DND-41 (cell line): ENCODE measurements at regions not wholly inside any gene's neighbourhood (a gene's known extent, or its start where the extent isn't known, plus 50 kb on each side); places are given as distances from the start of the nearest gene placed in this dataset.

ENCODE experiments used
- ATAC-seq: fragments of 200-7000 bp; cut with Tn5 transposase; 3 replicates; pipeline ENCODE4 v1.9.1; 2021; ENCODE audit warnings: low read depth; ENCODE audit not compliant: insufficient read depth
- DNase-seq: peaks from one replicate; pipeline ENCODE4 v3.0.0-alpha.2; 2020
- H2AFZ ChIP-seq: 2 replicates; pipeline ENCODE4 v1.6.0; 2012; ENCODE audit warnings: low read depth, low read length
- H3K27ac ChIP-seq: 2 replicates; pipeline ENCODE4 v1.5.1; 2012; ENCODE audit warnings: low read length, inconsistent platforms
- H3K27me3 ChIP-seq: fragments of 200-600 bp; sonication (generic); 2 replicates; pipeline ENCODE4 v1.6.0; 2012; ENCODE audit warnings: low read length, mild to moderate bottlenecking, inconsistent platforms; ENCODE audit not compliant: insufficient read depth, poor library complexity
- H3K36me3 ChIP-seq: 2 replicates; pipeline ENCODE4 v1.5.1; 2012; ENCODE audit warnings: low read length, inconsistent platforms; ENCODE audit not compliant: insufficient read depth
- H3K4me1 ChIP-seq: 2 replicates; pipeline ENCODE4 v1.5.1; 2012; ENCODE audit warnings: mild to moderate bottlenecking, low read length; ENCODE audit not compliant: insufficient read depth
- H3K4me2 ChIP-seq: 2 replicates; pipeline ENCODE4 v1.6.0; 2012; ENCODE audit warnings: mild to moderate bottlenecking, moderate library complexity, low read length, inconsistent platforms; ENCODE audit not compliant: insufficient read depth
- H3K4me3 ChIP-seq, 2 experiments: fragments of 200-600 bp in 1 of 2; shearing (Covaris generic) in 1 of 2; 2 replicates each; pipeline ENCODE4 v1.5.1; 2012 to 2016; ENCODE audit warnings: inconsistent platforms in 2 of 2, low read length in 2 of 2, mild to moderate bottlenecking in 2 of 2, low read depth in 1 of 2, moderate library complexity in 1 of 2
- H3K79me2 ChIP-seq: 2 replicates; pipeline ENCODE4 v1.6.0; 2012; ENCODE audit warnings: low read length, inconsistent platforms; ENCODE audit not compliant: insufficient read depth
- H3K9ac ChIP-seq: 2 replicates; pipeline ENCODE4 v1.6.0; 2012; ENCODE audit warnings: low read depth, mild to moderate bottlenecking, inconsistent platforms, low read length, moderate library complexity
- H3K9me3 ChIP-seq: 2 replicates; pipeline ENCODE4 v1.5.1; 2012; ENCODE audit warnings: low read length, moderate library complexity, mild to moderate bottlenecking, inconsistent platforms; ENCODE audit not compliant: insufficient read depth, severe bottlenecking
- H4K20me1 ChIP-seq: 2 replicates; pipeline ENCODE4 v1.6.0; 2012; ENCODE audit warnings: low read length; ENCODE audit not compliant: insufficient read depth
- CTCF ChIP-seq: IDR thresholded peaks from 2 replicates; pipeline ENCODE4 v1.5.1; 2012; ENCODE audit warnings: borderline replicate concordance, low read length, moderate library complexity, mild to moderate bottlenecking; ENCODE audit not compliant: poor library complexity, severe bottlenecking; ENCODE audit errors: extremely low read depth
- EZH2 ChIP-seq: IDR thresholded peaks from 3 replicates; pipeline ENCODE4 v1.6.1; 2012; ENCODE audit warnings: borderline replicate concordance, low read depth, mild to moderate bottlenecking, moderate library complexity, low read length, inconsistent platforms; ENCODE audit not compliant: severe bottlenecking

- H3K4me1 ChIP-seq = no peaks in the 10 kb centered on the region
- H3K4me2 ChIP-seq = no peak overlapping the region
- no peak for ATAC-seq
- no peaks in the 10 kb centered on the region for H3K9me3 ChIP-seq
- H3K27me3 ChIP-seq = no peaks in the 10 kb centered on the region
- no peak overlapping the region for H3K27ac ChIP-seq
- H4K20me1 ChIP-seq = no peaks in the 10 kb centered on the region
- no peak overlapping the region for H3K9ac ChIP-seq
- H3K79me2 ChIP-seq = no peaks in the 10 kb centered on the region
- no peak for DNase-seq
- H2AFZ ChIP-seq = no peak overlapping the region
- H3K36me3 ChIP-seq = no peaks in the 10 kb centered on the region
- no peak overlapping the region for H3K4me3 ChIP-seq
- no peak for TF ChIP-seq EZH2
- no peak for TF ChIP-seq CTCF
These were observed 275.4 kb downstream of the SHOX start for GRCh38 chrX:905848-906566.

DNA sequence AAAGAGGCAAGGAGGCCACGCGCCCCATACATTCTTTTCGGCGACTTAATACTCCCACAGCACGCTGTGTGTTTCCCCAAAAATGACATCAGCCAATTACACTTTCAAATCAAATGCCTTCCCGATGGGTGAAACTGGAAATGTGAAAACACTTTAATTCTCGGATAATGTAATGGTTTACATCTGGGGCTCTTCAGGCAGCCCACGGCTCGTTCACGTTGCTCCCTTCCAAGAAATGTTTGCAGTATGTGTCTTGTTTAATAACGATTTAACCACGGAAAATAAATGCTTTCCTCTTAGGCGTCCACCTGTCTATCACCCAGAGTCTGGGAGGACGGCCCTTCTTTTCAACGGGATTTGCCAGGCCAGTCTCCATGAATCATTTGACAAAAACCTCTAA lies 272.5 kb downstream of the SHOX start:
- no peaks in the 10 kb centered on the region for H3K79me2 ChIP-seq
- H3K27ac ChIP-seq = no peak overlapping the region
- ATAC-seq = no peak
- DNase-seq = no peak
- H4K20me1 ChIP-seq = no peaks in the 10 kb centered on the region
- no peaks in the 10 kb centered on the region for H3K4me1 ChIP-seq
- no peak overlapping the region for H3K9ac ChIP-seq
- H3K27me3 ChIP-seq = no peaks in the 10 kb centered on the region
- no peak overlapping the region for H2AFZ ChIP-seq
- TF ChIP-seq EZH2 = no peak
- no peak for TF ChIP-seq CTCF
- no peaks in the 10 kb centered on the region for H3K9me3 ChIP-seq
- H3K4me2 ChIP-seq = no peak overlapping the region
- H3K36me3 ChIP-seq = no peaks in the 10 kb centered on the region
- no peak overlapping the region for H3K4me3 ChIP-seq

DNA sequence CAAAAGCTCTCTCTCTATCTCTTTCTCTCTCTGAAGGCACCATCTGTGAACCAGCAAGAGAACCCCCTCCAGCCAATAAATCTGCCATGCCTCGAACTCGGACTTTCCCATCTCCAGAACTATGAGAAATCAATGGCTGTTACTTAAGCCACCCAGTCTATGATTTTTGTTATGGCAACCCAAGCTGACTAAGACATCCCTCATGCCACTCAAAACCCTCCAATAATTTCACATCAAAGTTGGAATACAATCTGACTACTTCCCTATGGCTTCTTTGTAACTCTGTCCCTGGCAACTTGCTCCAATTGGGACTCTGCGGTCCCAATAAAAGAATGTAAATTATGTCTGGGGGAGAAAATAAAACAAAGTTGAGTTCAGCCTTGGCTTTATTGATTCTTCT lies 265.7 kb downstream of the SHOX start:
- Histone ChIP-seq H4K20me1 (no peaks in the 10 kb centered on the region), H3K4me3 (no peak overlapping the region), H3K4me2 (no peak overlapping the region), H3K79me2 (no peaks in the 10 kb centered on the region), H3K27me3 (no peaks in the 10 kb centered on the region), H3K27ac (no peak overlapping the region), H3K9me3 (peaks cover under 1% of the 10 kb centered on the region), H2AFZ (no peak overlapping the region), H3K9ac (no peak overlapping the region), H3K4me1 (no peaks in the 10 kb centered on the region), H3K36me3 (no peaks in the 10 kb centered on the region)
- ATAC-seq (no peak), DNase-seq (no peak)
- no peak for TF ChIP-seq EZH2
- no peak for TF ChIP-seq CTCF
